HG03095 (cell line): ENCODE measurements at regions not wholly inside any gene's neighbourhood (a gene's known extent, or its start where the extent isn't known, plus 50 kb on each side); places are given as distances from the start of the nearest gene placed in this dataset.

Source experiments
- ATAC-seq: cut with Tn5 transposase; IDR thresholded peaks from one replicate; pipeline ENCODE4 v1.9.1; 2021; ENCODE audit warnings: moderate library complexity; ENCODE audit not compliant: unreplicated experiment

GRCh38 chr2:43109261-43109743, 117.1 kb downstream of the ZFP36L2 start:
- ATAC-seq, result no peak

- ATAC-seq, result no peak
These were observed 118.7 kb downstream of the ZFP36L2 start for GRCh38 chr2:43107679-43108078.

GRCh38 chr2:43106559-43107527, 119.6 kb downstream of the ZFP36L2 start:
- ATAC-seq, result no peak

GRCh38 chr2:43105586-43106558, 120.5 kb downstream of the ZFP36L2 start:
- ATAC-seq, result peak; percentile 56

- ATAC-seq, result no peak
These were observed 121.6 kb downstream of the ZFP36L2 start for GRCh38 chr2:43104763-43105162.

- no peak for ATAC-seq
These were observed 122.3 kb downstream of the ZFP36L2 start for GRCh38 chr2:43104106-43104505.

- ATAC-seq, result no peak
These were observed 123.4 kb downstream of the ZFP36L2 start for GRCh38 chr2:43103093-43103404.

- no peak for ATAC-seq
These were observed 123.9 kb downstream of the ZFP36L2 start for GRCh38 chr2:43102366-43103092.

GRCh38 chr2:43101751-43102150, 124.7 kb downstream of the ZFP36L2 start:
- ATAC-seq, result no peak

GRCh38 chr2:43100883-43101662, 125.3 kb downstream of the ZFP36L2 start:
- ATAC-seq, result no peak

- ATAC-seq, result no peak
These were observed 126.0 kb downstream of the ZFP36L2 start for GRCh38 chr2:43100362-43100882.

- no peak for ATAC-seq
These were observed 126.6 kb downstream of the ZFP36L2 start for GRCh38 chr2:43099797-43100196.

GRCh38 chr2:43098539-43098938, 127.9 kb downstream of the ZFP36L2 start:
- ATAC-seq, result no peak

- no peak for ATAC-seq
These were observed 128.6 kb downstream of the ZFP36L2 start for GRCh38 chr2:43097644-43098408.

- no peak for ATAC-seq
These were observed 130.7 kb downstream of the ZFP36L2 start for GRCh38 chr2:43095533-43096295.

GRCh38 chr2:43092520-43093179, 133.8 kb downstream of the ZFP36L2 start:
- ATAC-seq, result no peak

- ATAC-seq, result no peak
These were observed 136.1 kb downstream of the ZFP36L2 start for GRCh38 chr2:43090317-43090716.
